ENCODE measurements at regions not wholly inside any gene's neighbourhood (a gene's known extent, or its start where the extent isn't known, plus 50 kb on each side); places are given as distances from the start of the nearest gene placed in this dataset.

DNA sequence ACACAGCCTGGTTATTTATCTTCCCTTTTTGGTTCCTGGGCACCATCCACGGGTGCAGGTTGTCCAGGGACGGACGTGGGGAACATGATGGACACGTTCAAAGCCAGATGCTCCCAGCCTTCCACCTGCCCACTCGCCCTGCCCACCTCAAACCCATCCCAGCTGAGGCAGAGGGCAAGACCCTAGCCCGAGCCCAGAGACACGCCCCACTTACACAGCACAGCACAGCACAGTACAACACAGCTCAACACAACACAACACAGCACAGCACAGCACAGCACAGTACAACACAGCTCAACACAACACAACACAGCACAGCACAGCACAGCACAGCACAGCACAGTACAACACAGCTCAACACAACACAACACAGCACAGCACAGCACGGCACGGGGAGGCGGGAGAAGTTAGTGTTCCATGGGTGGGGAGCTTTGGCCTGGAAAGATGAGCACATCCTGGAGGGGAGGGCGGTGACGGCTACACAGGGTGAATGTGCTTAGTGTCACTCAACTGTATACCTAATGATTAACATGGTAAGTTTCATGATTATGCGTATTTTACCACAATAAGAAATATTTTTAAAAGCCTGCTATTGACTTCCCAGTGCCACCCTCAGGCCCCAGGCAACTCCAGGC is 1507.5 kb downstream of the BRD1 start:
- no peak overlapping the region for H3K4me3 ChIP-seq (ENCODE audit: low read depth, low read length)
- TF ChIP-seq, protein P1, sequence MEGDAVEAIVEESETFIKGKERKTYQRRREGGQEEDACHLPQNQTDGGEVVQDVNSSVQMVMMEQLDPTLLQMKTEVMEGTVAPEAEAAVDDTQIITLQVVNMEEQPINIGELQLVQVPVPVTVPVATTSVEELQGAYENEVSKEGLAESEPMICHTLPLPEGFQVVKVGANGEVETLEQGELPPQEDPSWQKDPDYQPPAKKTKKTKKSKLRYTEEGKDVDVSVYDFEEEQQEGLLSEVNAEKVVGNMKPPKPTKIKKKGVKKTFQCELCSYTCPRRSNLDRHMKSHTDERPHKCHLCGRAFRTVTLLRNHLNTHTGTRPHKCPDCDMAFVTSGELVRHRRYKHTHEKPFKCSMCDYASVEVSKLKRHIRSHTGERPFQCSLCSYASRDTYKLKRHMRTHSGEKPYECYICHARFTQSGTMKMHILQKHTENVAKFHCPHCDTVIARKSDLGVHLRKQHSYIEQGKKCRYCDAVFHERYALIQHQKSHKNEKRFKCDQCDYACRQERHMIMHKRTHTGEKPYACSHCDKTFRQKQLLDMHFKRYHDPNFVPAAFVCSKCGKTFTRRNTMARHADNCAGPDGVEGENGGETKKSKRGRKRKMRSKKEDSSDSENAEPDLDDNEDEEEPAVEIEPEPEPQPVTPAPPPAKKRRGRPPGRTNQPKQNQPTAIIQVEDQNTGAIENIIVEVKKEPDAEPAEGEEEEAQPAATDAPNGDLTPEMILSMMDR (conservative IDR thresholded peaks at IDR 0.05; ENCODE audit: low read depth, low read length), result no peak
- DNase-seq (ENCODE audit: low read depth), result no peak

DNA sequence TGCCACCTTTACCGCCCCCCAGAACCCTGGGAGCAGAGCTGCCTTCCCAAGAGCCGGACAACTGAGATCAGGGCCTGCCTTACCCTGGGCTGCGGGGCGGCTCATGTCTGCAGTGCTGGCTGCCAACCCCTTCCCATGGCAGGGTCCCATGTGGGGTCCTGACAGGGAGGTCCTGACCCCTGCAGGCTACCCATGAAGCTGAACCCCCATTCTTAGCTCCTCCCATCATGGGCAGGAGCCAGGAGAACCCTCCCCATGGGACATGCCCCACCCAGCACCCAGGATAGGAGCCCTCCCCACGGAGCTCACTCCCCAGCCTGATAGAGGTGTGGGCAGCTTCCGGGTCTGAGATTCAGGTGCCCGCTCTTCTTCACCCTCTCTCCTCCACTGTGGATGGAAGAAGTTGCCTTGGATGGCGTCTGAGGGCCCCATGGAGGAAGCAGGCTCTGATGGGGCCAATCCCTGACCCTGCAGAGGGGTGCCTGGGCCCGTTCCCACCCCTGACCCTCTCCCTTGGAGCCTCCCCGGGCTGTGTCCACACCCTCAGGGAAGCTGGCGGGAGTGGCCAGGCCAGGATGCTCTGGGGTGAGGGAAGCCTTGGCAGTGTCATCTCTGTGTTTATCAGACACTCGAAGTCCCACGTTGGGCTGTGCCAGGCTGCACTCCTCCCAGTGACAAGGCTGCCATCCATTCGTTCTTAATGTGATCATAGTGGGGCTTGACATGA is 1508.2 kb downstream of the BRD1 start:
- DNase-seq (ENCODE audit: low read depth), result no peak
- TF ChIP-seq, protein P1 (conservative IDR thresholded peaks at IDR 0.05; ENCODE audit: low read depth, low read length), result no peak
- H3K4me3 ChIP-seq (ENCODE audit: low read depth, low read length), result no peak overlapping the region

DNA sequence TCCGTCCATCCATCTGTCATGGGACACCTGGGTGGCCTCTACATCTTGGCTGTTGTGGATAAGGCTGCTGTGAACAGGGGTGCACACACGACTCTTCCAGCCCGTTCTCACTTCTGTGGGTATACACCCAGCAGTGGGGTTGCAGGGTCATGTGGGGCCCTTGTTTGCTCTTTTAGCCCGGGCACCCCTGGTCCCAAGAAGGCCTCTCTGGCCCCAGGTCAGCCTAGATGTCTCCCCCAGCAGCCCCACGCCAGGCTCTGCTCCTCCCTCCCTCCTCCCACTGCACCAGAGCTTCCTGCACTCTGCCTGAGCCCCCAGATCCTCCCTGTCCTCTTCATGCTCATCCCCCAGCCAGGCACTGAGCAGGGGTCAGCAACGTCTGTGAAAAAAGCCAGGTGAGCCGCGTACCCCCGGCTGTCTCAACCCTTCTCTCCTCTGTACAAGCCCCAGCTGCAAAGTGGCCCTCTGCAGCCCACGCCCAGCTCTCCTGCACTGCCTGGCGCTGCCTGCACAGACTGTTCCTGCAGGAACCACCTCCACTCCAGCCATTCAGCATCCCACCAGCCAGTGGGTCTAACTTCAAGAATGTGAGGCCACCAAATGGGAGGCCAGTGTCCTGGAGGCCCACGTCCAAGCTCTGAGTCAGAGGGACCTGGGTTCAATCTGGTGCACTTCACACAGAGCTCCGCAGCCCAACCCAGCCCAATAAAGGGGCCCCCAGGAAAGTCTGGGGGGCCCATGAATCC is 1508.9 kb downstream of the BRD1 start:
- DNase-seq (ENCODE audit: low read depth), result no peak
- H3K4me3 ChIP-seq (ENCODE audit: low read depth, low read length), result no peak overlapping the region
- TF ChIP-seq, protein P1 (conservative IDR thresholded peaks at IDR 0.05; ENCODE audit: low read depth, low read length), result no peak

DNA sequence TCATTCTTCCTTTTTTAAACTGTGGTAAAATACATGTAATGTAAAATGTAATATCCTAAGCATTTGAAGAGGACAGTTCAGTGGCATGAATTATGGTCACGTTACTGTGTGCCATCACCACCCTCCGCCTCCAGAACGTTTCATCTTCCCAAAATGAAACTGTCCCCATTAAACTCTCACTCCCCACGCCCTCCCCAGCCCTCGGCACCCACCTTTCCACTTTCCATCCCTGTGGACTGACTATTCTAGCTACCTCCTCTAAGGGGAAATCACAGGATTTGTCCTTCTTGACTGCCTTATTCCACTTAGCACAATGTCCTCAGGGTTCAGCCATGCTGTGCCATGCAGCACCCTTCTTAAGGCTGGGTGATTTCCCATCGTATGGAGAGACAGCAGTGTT is 1509.5 kb downstream of the BRD1 start:
- H3K4me3 ChIP-seq (ENCODE audit: low read depth, low read length), result no peak overlapping the region
- DNase-seq (ENCODE audit: low read depth), result no peak
- TF ChIP-seq, protein P1 (conservative IDR thresholded peaks at IDR 0.05; ENCODE audit: low read depth, low read length), result no peak

DNA sequence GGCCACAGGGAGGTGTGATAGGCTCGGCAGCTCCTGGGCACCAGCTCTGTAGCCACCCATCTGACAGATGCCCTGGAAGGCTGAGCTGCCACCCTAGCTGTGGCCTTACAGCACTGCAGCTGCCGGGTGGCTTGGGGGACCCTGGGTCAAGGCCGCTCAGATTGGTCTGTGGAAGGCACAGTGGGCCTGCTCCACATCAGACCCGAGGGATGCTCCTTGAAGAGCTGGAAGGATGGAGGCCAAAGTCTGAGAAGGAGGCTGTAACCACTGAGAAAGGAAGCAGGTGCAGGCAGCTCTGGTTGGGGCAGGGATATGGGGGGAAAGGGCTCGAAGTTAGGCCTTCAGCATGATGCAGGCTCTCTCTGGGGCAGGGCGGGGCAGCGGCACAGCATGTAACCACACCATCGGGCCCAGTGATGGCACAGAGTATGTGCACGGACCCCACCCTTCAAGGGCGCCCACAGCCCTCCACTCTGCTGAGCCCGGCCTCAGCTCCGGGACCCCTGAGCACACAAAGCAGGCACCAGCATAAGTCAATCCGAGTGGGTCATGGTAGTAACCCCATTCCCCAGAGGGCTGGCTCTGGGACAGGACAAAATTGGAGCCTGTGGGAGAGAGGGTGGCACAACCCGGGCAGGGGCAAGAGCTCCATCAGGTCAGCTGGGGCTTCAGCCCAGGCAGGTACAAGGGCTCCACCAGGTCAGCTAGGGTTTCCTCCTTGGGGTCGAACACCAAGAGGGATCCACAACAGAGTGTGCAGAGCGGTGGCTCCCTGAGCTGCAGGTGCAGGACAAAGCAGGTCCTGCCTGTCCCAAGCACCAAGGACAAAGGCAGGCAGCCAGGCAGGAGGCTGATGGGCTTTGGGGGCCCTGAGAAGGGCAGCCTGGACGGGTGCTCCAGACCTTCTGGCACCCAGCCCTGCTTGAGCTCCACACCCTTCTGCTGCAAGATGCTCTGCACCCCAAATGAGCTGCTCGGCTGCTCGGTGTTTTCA is 1511.1 kb downstream of the BRD1 start:
- DNase-seq (ENCODE audit: low read depth), result no peak
- H3K4me3 ChIP-seq (ENCODE audit: low read depth, low read length), result no peak overlapping the region
- TF ChIP-seq, protein P1 (conservative IDR thresholded peaks at IDR 0.05; ENCODE audit: low read depth, low read length), result no peak

DNA sequence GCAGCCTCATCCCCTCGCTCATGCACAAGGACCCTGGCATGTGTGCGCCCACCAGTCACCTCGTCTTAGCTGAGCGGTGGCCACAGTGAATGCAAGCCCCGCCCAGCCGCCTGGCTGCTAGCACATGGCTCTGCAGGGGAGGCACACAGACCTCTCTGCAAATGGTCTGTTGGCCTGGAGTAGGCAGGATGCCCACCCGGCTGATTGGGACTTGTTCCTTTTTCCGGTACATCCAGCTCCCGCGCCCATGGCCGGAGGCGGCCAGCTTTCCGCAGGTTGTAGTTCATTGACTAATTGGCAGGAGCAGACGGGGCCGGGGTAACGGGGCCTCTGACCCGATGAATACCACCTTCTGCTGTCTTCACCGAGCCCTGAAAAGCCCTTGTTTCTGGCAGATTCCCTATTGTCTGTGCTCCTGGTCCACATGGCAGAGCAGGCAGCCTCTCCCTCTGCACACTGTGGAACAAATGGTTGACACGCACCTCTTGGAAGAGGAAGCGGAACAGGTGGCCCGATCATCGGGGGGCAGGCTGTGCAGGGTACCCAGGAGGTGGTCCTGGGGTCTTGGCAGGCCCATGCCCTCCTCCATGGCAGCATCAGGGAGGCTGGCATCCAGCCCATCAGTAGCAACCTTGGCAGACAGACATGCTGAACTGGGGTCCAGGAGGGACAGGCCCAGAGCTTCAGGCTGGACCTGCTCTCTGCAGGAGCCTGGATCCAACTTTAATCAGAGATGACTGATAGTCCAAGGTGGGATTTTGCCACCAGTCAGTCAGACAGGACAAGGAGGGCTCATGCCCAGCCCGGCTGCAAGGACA is 1512.0 kb downstream of the BRD1 start:
- TF ChIP-seq, protein P1 (conservative IDR thresholded peaks at IDR 0.05; ENCODE audit: low read depth, low read length), result no peak
- no peak overlapping the region for H3K4me3 ChIP-seq (ENCODE audit: low read depth, low read length)
- no peak for DNase-seq (ENCODE audit: low read depth)
